Tibial nerve (tissue), 3 donors: ENCODE measurements at regions not wholly inside any gene's neighbourhood (a gene's known extent, or its start where the extent isn't known, plus 50 kb on each side); places are given as distances from the start of the nearest gene placed in this dataset.

Experiments
- POLR2A ChIP-seq, 2 donors: fragments of 450-650 bp; IDR thresholded peaks; one replicate each; pipeline ENCODE4 v1.6.1; 2017; ENCODE audit warnings: antibody characterized with exemption in 2 of 2, mild to moderate bottlenecking in 2 of 2, moderate library complexity in 2 of 2
- TF ChIP-seq, protein P1 (sequence below), 5 experiments: fragments of 200-600 bp in 3 of 5; fragments of 450-650 bp in 2 of 5; sonication (generic) in 3 of 5; IDR thresholded peaks; one replicate each; pipeline ENCODE4 v1.5.1; 2016 to 2019; ENCODE audit warnings: antibody characterized with exemption in 5 of 5, mild to moderate bottlenecking in 3 of 5, moderate library complexity in 2 of 5

DNA sequence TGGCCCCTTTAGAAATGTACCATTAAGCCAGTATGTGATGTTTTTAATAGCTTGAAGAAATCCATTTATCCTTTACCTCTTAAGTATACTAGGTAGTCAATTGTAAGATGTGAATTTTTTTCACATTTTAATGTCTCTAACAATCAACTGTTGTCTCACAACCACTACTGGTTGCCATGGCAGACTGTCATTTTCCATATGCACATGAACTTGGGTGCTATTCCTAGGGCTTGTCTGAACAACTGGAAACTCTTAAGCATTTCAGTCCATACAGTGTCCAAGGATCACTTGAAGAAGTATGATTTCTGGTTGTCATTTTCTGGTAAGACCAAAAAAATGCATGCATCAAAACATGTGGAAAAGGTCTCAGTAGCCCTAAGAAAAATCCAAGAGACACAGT is 315.1 kb downstream of the HHIPL2 start:
- TF ChIP-seq, protein P1, sequence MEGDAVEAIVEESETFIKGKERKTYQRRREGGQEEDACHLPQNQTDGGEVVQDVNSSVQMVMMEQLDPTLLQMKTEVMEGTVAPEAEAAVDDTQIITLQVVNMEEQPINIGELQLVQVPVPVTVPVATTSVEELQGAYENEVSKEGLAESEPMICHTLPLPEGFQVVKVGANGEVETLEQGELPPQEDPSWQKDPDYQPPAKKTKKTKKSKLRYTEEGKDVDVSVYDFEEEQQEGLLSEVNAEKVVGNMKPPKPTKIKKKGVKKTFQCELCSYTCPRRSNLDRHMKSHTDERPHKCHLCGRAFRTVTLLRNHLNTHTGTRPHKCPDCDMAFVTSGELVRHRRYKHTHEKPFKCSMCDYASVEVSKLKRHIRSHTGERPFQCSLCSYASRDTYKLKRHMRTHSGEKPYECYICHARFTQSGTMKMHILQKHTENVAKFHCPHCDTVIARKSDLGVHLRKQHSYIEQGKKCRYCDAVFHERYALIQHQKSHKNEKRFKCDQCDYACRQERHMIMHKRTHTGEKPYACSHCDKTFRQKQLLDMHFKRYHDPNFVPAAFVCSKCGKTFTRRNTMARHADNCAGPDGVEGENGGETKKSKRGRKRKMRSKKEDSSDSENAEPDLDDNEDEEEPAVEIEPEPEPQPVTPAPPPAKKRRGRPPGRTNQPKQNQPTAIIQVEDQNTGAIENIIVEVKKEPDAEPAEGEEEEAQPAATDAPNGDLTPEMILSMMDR (IDR thresholded peaks at IDR 0.05), result no peak
- no peak for TF ChIP-seq POLR2A (IDR thresholded peaks at IDR 0.05)
